GM21447 (cell line): ENCODE measurements at regions not wholly inside any gene's neighbourhood (a gene's known extent, or its start where the extent isn't known, plus 50 kb on each side); places are given as distances from the start of the nearest gene placed in this dataset.

Source experiments
- ATAC-seq: cut with Tn5 transposase; IDR thresholded peaks from one replicate; pipeline ENCODE4 v1.9.1; 2021; ENCODE audit not compliant: unreplicated experiment

DNA sequence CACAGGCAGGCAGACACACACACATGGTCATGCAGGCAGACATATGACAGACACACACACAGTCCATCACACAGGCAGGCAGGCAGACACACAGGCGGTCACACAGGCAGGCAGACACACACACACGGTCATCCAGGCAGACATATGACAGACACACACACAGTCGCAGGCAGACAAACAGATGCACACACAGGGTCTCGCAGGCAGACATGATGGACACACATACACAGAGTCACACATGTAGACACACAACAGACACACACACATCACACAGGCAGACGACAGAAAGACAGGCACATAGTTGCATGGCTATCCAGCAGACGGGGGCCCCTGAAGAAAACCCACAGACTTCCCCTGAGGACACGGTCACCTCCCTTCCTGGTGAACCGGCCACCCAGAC lies 135.4 kb downstream of the NCOR2 start:
- no peak for ATAC-seq

DNA sequence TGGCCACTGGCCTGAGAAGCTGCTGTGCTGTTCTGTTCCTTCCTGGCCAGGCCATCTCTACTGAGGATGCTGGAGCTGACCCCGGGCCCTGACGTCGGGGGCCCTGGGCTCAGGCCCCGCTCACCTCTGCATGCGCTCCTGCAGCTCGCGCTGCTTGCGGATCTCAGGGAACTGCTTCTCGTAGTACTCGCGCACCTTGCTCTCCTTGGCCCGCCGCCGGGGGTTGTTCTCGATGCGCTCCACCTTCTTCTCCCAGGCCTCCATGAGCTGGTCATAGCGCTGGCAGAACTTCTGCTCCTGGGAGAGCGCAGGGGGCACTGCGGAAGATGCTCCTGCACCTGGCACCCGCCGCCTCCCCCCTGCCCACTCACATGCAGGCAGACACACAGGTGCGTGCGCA lies 135.6 kb downstream of the RFLNA start:
- ATAC-seq = no peak

DNA sequence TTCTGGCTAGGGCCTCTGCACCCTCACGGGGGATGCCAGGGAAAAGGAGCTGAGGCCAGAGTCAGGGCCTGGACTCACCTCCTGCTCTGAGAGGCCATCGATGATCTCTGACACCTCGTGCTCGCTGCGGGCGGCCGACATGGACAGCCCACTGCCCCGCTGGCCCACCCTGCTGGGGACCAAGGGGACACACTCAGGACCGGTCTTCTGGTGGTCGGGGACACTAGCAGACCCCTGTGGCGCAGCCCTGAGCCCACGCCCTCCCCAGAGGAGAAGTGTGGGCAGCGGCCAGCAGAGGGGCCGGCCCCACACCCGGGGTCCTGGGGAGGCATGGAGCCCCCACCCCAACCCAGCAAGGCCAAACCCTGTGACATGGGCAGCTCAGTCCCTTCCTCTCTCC lies 134.6 kb downstream of the RFLNA start:
- no peak for ATAC-seq

DNA sequence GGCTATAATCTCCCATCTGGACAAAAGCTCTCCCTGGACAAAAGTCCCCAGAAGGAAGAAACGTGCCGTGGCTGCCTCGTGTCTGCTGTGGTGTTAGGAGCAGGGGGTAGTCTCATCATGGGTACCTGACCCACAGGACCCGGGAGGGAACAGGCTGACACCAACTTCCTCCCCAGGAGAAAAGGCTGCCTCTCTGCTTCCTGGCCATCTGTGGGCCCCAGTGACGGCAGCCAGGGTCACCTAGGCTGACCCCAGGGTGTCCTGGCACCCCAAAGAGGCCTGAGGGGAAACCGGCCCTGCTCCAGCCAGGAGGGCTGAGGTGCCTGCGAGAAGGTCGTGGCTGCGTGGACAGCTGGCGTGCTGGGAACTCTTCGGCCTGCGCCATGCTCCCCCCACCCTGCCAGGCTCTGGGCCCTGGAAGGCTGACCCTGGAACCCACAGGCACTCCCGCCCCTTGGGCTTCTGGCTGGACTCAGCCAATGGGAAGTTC lies 133.9 kb downstream of the RFLNA start:
- ATAC-seq = no peak

DNA sequence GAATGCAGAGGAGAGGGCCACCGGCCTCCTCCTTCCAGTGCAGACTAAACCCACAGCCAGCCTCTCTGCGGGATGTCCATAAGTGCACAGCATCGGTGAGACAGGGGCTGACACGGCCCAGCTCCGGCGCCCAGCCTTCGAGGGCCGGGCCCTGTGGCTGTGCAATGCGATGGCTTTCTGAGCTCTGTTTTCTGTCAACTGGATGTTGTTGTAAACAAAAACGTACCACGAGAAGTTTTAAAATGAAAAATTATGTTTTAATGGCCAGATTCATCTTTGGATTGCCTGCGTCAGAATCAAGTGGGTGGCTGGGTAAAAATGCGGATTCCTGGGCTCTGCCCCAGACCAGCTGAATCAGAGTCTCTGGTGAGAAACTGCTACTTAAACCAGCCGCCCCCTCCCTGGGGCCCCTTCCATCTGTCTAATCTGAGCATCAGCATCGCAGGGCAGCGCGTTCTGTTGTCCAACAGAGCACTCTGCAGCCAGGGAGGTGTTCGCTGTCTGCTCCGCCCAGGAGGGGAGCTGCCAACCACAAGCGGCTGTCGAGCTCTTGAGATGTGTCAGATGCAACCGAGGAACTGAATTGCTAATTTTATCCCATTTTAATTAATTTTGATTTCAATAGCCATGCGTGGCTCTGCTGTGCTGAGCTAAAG lies 133.4 kb downstream of the RFLNA start:
- no peak for ATAC-seq

DNA sequence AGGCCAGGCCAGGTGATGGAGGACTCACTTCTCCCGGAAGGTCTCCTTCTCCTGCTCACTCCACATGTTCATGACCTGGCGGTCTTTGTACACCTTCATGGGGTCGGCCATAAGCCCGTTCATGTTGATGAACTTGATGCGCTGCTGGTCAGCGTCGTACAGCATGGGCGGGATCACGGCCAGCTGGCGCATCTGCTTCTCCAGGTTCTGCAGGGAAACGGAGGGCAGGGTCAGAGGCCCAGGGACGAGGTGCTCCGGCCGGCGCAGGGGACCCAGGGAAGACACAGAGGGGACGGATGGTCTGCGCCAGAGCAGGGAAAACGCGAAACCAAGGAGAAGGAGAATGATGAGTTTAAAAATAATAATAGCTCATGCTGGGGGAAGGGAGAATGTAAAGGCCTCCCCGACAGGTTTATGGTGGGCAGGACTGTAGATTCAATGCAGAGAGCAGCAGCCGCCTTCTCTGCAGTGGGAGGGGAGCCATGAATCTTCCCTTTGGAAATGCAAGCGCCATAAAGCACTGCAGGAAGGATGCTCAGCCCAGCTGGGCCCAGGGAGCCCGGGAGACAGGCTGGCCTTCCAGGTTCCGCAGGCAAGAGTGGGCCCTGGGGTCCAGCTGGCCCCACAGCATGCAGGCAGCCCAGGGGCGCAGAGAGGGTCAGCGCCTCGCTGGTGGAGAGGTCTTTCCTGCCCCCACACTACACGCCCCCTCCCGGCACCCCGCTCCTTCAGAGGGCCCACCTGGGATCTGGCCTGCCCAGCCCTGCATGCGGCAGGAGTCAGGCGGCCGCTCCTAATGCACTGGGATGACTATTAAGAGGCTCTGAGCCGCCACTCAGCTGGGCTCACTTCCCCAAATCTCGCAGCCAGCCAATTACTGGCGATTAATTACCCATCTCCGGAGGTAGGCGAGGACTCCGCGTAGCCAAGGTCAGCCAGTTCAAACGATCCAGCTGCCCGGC lies 132.0 kb downstream of the RFLNA start:
- ATAC-seq = no peak

DNA sequence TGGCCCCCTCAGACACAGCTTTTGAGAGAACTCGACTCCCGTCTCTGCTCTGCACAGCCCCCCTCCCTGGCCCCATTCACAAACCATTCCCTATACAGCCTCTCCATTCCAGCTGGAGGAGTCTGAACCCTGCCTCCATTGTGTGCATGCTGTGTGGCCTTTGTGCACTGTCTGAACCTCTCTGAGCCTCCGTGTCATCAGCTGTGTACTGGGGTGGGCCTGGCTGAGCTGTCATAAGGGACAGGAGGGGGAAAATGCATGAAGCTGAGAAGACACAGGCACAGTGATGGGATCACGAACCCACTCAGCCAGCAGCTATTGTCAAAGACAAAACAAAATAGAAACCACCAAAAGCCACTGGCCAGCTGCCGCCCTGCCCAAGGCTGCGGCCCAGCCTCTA lies 130.8 kb downstream of the RFLNA start:
- ATAC-seq = no peak

DNA sequence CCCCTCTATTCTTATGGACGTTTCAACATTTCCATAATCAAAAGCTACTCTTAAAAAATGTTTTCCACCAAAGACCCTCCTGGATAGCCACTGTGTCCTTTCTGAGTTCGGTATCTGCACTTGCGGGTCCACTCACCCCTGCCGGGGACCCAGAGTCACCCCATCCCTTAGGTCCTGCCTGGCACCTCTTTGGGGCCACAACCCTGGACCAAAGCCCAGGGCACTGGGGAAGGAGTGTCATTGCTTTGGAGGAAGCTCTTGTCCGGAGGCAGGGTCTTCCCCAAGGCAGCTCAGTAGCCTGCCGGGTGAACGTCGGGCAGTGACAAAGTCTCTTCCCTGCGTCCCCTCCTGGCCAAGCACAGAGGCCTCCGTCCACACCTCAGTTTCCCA lies 129.6 kb downstream of the RFLNA start:
- ATAC-seq = no peak

DNA sequence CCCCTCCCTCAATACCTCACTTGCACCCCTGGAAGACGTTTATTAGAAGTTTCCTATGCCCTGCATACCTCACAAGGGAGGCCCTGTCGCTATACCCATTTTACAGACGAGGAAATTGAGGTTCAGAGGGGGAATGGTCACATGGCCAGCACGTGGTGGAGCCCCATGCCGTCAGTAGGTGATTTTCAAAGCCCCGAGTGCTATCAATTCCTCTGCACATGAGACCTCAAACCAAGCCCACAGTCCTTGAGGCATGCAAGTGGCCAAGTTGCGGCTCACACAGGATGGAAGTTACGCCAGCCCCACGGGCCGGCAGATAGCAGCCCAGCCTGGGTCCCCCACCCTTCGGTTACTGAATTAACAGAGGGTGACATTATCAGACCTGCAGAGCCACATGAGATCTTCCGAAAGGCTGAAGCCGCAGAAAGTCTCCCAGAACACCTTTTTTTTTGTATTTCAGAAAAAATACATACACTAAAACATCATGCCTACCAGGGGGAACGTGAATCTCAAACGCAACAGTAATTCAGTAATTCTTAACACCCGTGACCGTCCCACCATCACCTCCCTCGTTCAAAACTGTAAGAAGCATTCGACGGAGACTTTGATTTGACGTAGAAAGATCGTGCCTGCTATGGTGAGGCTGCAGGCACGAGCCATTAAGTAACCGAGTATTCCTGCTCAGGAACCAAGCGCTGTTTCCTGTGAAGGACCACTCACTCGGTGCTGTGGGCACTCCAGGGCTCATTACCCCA lies 129.0 kb downstream of the RFLNA start:
- no peak for ATAC-seq

DNA sequence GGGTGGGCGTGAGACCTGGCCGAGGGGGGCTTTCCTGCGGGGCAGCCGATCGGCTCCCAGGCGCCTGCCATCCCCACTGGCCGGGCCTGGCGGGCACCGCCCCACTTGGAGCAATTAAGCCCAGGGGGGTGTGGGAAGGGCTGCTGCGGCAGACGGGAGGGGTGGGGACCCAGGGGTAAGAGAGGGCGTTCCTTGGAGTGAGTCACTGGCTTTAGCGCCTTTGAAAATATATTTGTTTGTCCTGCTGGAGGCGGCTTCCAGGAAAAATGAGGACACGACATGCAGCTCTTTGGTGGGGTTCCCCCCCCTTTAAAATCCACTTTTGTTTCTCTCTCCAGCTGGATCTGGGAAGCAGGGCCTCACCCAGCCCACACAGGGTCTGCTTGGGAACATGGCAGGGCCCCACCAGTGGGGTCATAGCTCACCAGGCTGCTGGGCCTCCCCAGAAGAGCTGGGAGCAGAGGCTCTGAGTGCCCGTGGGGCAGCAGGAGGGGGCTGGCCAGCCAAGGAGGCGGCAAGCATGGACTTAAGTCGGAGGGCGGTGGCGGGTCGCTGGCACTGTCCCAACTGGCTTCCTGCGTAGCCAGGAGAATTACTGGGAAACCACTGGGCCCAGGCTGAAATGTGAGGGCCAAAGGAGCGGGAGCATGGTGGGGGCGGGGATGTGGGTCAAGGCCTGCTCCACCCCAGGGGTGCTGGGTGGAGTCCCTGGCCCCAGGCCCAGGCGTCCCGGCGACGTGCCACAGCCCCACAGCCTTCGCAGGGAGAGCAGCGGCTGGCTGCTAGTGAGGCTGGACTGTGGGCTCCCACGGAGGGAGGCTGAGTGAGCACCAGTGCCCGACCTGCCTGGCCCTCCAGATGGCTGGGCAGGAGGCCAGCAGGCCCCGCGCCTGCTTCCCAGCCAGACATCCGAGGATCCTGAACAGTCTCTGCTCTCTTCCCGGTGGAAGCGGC lies 128.0 kb downstream of the RFLNA start:
- ATAC-seq = no peak

DNA sequence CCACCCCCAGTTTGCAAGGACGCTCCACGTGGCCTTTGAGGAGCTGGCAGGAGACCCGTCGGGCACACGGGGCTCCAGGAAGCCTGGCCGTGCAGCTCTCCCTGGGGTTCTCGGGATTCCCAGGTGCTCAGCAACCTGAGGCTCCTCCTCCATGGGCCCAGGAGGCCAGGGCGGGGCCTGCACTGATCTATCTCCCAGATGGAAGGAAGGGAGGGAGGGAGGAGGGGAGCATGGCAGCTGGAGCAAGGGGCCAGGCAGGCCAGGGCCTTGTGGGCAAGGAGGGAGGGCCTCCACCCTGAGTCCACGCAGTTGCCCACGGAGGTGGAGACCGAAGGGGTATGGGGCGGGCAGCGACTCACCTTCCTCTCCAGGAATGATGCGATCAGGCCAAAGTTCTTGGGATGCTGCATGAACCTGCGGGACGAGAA lies 127.3 kb downstream of the RFLNA start:
- no peak for ATAC-seq

DNA sequence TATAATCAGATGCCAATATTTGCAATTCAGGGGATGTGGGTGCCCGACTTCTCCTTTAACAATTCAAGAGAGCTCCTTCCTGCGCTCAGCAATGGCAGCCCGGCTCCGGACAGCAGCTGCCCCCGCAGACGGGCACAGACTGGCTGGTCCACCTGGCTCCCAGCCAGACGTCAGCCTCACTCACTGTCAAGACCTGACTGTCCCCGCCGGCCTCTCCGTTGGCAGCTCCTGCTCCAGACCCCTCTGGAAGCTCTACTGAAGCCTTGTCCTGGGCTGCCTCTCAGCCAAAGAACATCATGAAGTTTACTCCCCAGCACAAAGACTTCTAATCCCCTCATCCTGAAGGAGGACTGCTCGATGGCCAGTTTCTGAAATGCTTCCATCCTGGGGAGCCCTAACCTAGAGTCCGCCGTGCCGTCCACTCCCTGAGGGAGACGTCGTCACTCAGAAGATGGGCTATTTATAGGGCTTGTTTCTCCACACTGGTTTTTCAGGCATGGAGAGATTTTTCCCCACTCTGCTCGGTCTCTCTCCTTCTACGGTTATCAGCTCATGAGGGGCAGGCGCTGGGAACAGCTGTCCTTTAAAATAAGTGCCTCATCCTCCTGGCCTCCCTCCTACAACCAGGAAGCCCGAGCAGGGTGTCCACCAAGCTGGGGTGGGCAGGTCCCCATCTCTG lies 126.2 kb downstream of the RFLNA start:
- no peak for ATAC-seq

DNA sequence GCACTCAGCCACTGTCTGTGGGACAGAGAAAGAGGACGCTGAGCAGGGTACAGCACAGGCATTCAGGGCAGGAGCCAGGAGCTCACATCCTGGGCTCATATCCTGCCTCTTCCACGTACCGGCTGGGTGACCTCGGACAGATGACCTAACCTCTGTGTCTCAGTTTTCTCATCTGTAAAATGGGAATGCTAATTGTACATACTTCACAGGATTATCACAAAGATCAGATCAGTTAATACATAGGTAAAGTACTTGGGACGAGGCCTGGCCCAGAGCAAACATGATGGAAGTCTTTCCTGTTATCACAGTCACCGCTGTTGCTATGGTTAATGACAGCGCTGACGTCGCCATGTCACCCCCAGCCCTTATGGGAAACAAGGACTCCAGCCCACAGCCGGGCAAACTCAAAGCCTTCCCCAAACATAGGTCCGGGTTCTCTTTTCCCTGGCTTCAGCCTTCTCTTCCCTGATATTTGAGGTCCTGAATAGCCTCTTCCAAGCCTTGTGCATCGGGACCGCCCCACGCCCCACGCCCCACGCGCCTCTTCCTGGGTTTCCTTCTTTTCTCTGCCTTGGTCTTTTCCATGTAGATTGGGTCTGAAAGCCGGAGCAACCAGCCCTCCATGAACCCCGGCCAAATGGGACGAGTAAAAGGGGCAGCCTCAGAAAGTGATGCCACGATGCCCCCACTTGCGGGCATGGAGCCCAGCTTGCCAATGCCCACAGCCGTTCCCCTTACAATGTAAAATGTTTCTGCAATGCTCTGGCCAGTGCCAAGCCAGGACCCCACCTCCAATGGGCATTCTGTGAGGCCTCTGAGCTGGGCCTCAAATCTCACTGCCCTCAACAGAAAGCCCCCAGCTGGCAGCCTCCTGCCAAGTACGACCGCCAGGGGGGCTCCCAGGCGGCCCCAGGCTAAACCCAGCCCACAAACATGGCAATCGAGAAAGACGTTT lies 125.4 kb downstream of the RFLNA start:
- no peak for ATAC-seq

DNA sequence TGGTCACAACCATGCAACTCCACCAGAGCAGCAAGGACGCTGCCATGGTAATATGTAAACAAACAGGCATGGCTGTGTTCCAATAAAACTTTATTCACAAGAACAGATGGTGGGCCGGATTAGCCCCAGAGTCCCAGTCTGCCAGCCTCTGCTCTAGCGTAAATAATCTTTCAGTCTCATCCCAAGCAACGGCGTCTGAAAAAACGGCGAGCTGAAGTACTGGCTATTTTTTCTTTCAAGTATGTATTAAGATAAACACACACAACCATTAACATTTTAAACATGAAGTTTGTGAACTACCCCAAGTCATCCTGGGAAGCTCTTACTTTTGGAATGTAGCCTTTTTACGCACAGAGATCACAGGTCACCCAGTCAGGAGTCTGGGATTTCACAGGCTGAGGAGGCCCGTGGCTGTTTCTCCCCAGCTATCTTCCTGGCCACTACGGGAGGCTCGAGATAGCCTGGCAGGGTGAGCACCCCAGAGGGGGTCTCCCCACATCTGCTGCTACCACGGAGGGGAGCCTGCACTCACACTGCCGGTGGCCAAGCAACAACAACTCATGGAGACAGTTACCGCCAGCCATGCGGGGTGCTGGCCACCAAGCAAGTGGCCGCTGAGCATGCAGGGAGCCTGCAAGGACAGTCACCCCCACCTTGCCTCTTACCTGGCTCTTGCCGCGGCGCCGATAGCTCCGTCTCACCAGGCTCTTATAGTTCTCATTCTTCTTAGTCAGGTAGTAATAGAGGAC lies 124.6 kb downstream of the RFLNA start:
- no peak for ATAC-seq

DNA sequence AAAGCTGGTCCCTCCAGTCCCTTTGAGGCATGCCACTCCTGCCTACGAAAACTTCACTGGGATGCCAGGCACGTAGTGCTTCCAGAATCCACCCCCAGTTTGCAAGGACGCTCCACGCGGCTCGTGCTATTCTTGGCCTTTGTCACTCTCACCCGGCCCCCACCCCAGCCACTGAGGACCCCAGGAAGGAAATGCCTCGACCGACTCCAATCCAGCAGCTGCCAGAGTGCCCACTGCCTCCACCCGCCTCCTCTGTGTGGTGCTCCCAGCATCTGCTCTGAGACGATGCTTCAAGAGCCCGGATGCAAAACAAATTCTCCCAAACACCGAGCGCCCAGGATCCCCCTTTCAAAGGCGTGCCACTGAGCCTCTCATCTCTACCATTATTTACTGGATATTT lies 123.9 kb downstream of the RFLNA start:
- no peak for ATAC-seq

DNA sequence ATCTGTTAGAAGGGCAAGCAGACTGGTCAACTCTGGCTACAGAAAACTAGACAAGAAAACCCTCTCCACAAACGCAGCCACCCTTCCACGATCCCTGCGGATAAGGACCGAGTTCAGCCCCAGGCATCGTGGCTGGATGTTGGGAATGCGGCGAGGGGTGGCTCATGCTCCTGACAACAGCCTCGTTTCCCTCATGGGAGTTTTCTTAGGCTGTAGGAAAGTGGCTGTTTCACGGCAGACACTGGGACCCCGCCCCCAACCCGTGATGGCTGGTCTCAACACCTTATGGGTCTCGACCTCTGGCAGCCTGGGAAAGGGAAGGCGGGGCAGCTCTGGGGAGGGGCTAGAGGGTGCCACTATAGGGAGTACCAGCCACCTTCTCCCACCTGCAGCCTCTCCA lies 123.3 kb downstream of the RFLNA start:
- ATAC-seq = no peak

DNA sequence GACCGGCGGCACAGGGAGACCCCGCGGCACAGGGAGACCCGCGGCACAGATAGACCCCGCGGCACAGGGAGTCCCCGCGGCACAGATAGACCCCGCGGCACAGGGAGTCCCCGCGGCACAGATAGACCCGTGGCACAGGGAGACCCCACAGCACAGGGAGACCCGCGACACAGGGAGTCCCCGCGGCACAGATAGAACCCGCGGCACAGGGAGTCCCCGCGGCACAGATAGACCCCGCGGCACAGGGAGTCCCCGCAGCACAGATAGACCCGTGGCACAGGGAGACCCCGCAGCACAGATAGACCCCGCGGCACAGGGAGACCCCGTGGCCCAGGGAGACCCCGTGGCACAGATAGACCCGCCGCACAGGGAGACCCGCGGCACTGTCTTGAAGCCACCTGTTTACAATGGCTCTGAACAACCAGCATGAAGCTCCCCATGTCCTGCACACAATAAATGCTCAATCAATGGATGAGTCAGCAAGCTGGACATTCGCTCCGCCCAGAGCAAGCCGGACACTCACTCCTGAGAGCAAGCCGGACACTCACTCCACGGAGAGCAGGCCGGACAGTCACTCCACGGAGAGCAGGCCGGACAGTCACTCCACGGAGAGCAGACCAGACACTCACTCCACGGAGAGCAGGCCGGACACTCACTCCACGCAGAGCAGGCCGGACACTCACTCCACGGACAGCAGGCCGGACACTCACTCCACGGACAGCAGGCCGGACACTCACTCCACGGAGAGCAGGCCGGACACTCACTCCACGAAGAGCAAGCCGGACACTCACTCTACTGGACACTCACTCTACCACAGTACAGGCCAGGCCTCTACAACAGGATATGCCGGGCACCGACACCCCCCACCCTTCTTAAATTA lies 121.9 kb downstream of the RFLNA start:
- ATAC-seq = no peak
